Kidney (tissue), 13 donors: ENCODE measurements at regions not wholly inside any gene's neighbourhood (a gene's known extent, or its start where the extent isn't known, plus 50 kb on each side); places are given as distances from the start of the nearest gene placed in this dataset.

Experiments
- DNase-seq, 5 donors: peaks; one replicate each; pipeline ENCODE4 v3.0.0-alpha.2; 2013 to 2020
- FAIRE-seq: peaks from 2 replicates; lab custom pipeline; 2012; peaks lifted over from hg19 to GRCh38; lab: Jason Lieb, UNC
- H3K27ac ChIP-seq, 2 donors: one replicate each; pipeline ENCODE4 v1.7.0; 2013; ENCODE audit warnings: low read depth in 2 of 2, low read length in 2 of 2, inconsistent platforms in 1 of 2
- H3K27me3 ChIP-seq: one replicate; pipeline ENCODE4 v1.7.1; 2013; ENCODE audit warnings: low read length, inconsistent platforms; ENCODE audit not compliant: control insufficient read depth, insufficient read depth
- H3K36me3 ChIP-seq, 3 donors: one replicate each; pipeline versions ENCODE4 v1.7.0 to v1.7.1; 2013; ENCODE audit warnings: low read length in 3 of 3, control low read depth in 1 of 3, inconsistent platforms in 1 of 3; ENCODE audit not compliant: insufficient read depth in 3 of 3, control insufficient read depth in 2 of 3
- H3K4me1 ChIP-seq, 3 donors: one replicate each; pipeline versions ENCODE4 v1.7.0 to v1.7.1; 2013; ENCODE audit warnings: low read length in 3 of 3, inconsistent platforms in 1 of 3, low read depth in 1 of 3; ENCODE audit not compliant: control insufficient read depth in 2 of 3, insufficient read depth in 2 of 3
- H3K4me3 ChIP-seq, 3 donors: one replicate each; pipeline versions ENCODE4 v1.7.0 to v1.8.1; 2013; ENCODE audit warnings: low read length in 3 of 3, control low read depth in 1 of 3, inconsistent platforms in 1 of 3
- H3K9ac ChIP-seq, 3 donors: one replicate each; pipeline versions ENCODE4 v1.7.0 to v1.7.1; 2013; ENCODE audit warnings: low read length in 3 of 3, control low read depth in 1 of 3, inconsistent platforms in 1 of 3
- H3K9me3 ChIP-seq, 3 donors: one replicate each; pipeline versions ENCODE4 v1.7.0 to v1.7.1; 2013; ENCODE audit warnings: low read length in 3 of 3, control low read depth in 1 of 3, inconsistent platforms in 1 of 3; ENCODE audit not compliant: control insufficient read depth in 2 of 3, insufficient read depth in 1 of 3
- intact Hi-C: fragments of 100-400 bp; cut with DNase I; formaldehyde crosslinking; loops from one replicate; pipeline ENCODE4 v1.11.1; 2022
- TF ChIP-seq, protein P1 (sequence below): IDR thresholded peaks from 3 replicates; pipeline ENCODE4 v1.5.1; 2012; ENCODE audit warnings: mild to moderate bottlenecking, moderate library complexity, borderline replicate concordance; ENCODE audit not compliant: insufficient read depth; ENCODE audit errors: extremely low read depth
- donor health status: control.
- donor health status: control.
- donor health status: control.
- donor health status: control.
- donor health status: control.
- donor health status: DM: yes; HTN: yes; CAD: no.
- donor health status: Normal renal cell carcinoma (clear cell type).

DNA sequence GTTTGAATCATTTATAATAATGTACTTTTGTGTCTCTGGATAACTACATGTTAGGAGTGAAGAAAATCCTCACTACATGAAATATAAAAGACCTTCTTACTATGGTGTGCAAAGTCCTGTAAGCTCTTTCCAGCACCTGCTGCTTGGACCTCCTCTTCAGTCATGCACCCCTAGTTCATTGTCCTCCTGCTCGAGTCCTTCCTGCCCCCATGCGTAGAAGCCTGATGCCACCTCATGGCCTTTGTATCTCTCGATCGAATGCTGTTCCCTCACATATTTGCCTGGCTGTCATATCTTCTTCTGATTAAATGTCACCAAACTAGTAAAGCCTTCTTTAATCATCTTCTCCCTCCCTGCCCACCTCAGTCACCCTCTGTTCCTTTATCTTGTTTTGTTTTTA, 49.9 kb upstream of the SUCLG2 start:
- Histone ChIP-seq H3K9ac (no peak overlapping the region), H3K27me3 (no peaks in the 10 kb centered on the region), H3K27ac (no peak overlapping the region), H3K36me3 (no peaks in the 10 kb centered on the region), H3K4me3 (no peak overlapping the region), H3K9me3 (no peaks in the 10 kb centered on the region), H3K4me1 (no peaks in the 10 kb centered on the region)
- intact Hi-C loops, result no loop called here
- TF ChIP-seq, protein P1, sequence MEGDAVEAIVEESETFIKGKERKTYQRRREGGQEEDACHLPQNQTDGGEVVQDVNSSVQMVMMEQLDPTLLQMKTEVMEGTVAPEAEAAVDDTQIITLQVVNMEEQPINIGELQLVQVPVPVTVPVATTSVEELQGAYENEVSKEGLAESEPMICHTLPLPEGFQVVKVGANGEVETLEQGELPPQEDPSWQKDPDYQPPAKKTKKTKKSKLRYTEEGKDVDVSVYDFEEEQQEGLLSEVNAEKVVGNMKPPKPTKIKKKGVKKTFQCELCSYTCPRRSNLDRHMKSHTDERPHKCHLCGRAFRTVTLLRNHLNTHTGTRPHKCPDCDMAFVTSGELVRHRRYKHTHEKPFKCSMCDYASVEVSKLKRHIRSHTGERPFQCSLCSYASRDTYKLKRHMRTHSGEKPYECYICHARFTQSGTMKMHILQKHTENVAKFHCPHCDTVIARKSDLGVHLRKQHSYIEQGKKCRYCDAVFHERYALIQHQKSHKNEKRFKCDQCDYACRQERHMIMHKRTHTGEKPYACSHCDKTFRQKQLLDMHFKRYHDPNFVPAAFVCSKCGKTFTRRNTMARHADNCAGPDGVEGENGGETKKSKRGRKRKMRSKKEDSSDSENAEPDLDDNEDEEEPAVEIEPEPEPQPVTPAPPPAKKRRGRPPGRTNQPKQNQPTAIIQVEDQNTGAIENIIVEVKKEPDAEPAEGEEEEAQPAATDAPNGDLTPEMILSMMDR, result no peak
- DNase-seq (no peak), FAIRE-seq (no peak)
